Nephron (organoid): ENCODE measurements at regions not wholly inside any gene's neighbourhood (a gene's known extent, or its start where the extent isn't known, plus 50 kb on each side); places are given as distances from the start of the nearest gene placed in this dataset.

ENCODE experiments used
- H3K27ac Mint-ChIP-seq, 3 experiments: 2 replicates each; pipeline ENCODE4 v1.8.0; 2020; ENCODE audit warnings: mixed read lengths in 3 of 3, mild to moderate bottlenecking in 2 of 3, moderate library complexity in 1 of 3
- H3K27me3 Mint-ChIP-seq: 2 replicates; pipeline ENCODE4 v1.8.0; 2021; ENCODE audit warnings: low read depth, mild to moderate bottlenecking, moderate library complexity, mixed read lengths
- H3K36me3 Mint-ChIP-seq: 2 replicates; pipeline ENCODE4 v1.8.0; 2020; ENCODE audit warnings: low read depth, mixed read lengths
- H3K4me1 Mint-ChIP-seq: 2 replicates; pipeline ENCODE4 v1.8.0; 2020; ENCODE audit warnings: mixed read lengths
- H3K4me3 Mint-ChIP-seq, 3 experiments: 2 replicates each; pipeline ENCODE4 v1.8.0; 2020; ENCODE audit warnings: mild to moderate bottlenecking in 3 of 3, mixed read lengths in 3 of 3, moderate library complexity in 2 of 3
- H3K9me3 Mint-ChIP-seq: 2 replicates; pipeline ENCODE4 v1.8.0; 2020; ENCODE audit warnings: mixed read lengths
- TF ChIP-seq, protein P1 (sequence below), 3 experiments: fragments of 200-600 bp; sonication (generic); IDR thresholded peaks; one replicate each; pipeline ENCODE4 v1.5.0; 2021; ENCODE audit warnings: antibody characterized with exemption in 3 of 3; ENCODE audit not compliant: unreplicated experiment in 3 of 3

GRCh38 chr6:137434640-137435039 is 59.6 kb downstream of the OLIG3 start:
- no peak overlapping the region for H3K4me3 Mint-ChIP-seq
- H3K27me3 Mint-ChIP-seq = peaks cover 6% of the 10 kb centered on the region
- TF ChIP-seq, protein P1, sequence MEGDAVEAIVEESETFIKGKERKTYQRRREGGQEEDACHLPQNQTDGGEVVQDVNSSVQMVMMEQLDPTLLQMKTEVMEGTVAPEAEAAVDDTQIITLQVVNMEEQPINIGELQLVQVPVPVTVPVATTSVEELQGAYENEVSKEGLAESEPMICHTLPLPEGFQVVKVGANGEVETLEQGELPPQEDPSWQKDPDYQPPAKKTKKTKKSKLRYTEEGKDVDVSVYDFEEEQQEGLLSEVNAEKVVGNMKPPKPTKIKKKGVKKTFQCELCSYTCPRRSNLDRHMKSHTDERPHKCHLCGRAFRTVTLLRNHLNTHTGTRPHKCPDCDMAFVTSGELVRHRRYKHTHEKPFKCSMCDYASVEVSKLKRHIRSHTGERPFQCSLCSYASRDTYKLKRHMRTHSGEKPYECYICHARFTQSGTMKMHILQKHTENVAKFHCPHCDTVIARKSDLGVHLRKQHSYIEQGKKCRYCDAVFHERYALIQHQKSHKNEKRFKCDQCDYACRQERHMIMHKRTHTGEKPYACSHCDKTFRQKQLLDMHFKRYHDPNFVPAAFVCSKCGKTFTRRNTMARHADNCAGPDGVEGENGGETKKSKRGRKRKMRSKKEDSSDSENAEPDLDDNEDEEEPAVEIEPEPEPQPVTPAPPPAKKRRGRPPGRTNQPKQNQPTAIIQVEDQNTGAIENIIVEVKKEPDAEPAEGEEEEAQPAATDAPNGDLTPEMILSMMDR (IDR thresholded peaks at IDR 0.05; ENCODE audit: unreplicated experiment in 3 of 3) = no peak
- H3K9me3 Mint-ChIP-seq = peaks cover 5% of the 10 kb centered on the region
- no peaks in the 10 kb centered on the region for H3K36me3 Mint-ChIP-seq
- H3K27ac Mint-ChIP-seq = no peak overlapping the region
- no peaks in the 10 kb centered on the region for H3K4me1 Mint-ChIP-seq

DNA sequence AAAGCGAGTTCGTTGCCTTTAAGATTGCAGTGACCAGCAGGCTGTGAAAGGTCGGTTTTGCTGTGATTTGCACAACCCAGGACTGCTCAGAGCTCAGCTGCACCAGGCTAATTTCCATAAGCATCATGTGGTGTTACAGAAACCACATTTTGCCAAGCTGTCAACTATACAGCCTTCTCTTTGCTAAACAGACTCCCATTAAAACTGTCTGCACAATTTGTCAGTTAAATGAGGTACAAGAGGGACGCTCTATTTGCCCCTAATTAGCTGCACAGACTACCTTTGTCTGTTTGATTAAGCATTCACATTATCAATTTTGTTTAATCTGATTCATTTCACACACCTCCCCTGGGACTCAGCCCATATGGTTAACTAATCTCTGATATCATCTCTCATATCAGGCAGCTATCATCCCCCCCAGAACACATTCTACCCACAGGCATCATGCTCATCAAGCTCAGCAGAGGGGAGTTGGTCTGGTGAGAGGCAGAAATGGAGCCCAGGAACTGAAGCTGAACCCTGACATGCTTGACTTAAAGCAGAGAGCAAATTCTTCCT is 62.1 kb downstream of the OLIG3 start:
- Mint-ChIP-seq H3K4me1 (no peaks in the 10 kb centered on the region), H3K27ac (no peak overlapping the region), H3K36me3 (no peaks in the 10 kb centered on the region), H3K27me3 (peaks cover 6% of the 10 kb centered on the region), H3K4me3 (no peak overlapping the region), H3K9me3 (no peaks in the 10 kb centered on the region)
- TF ChIP-seq, protein P1 (IDR thresholded peaks at IDR 0.05; ENCODE audit: unreplicated experiment in 3 of 3) = no peak

DNA sequence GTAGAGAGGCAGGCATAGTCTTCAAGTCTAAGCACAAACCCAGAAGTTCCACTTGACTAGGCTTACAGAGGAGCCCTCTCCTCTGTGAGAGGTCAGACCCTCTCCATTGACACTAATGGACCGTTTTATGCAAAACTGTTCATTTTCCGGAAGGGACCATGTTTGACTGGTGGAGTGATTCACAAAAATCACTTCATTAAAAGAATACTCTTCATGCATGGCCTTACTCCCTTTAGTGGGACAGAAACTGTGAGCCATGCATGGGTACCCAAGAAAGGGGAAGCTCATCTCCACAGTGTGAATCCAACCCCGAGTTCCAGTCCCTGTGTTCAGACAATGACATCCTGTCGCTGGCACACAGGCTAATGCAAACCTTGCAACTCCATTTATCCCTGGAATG is 63.2 kb downstream of the OLIG3 start:
- Mint-ChIP-seq H3K4me3 (no peak overlapping the region), H3K27me3 (peaks cover 6% of the 10 kb centered on the region), H3K36me3 (no peaks in the 10 kb centered on the region), H3K9me3 (no peaks in the 10 kb centered on the region), H3K27ac (no peak overlapping the region), H3K4me1 (no peaks in the 10 kb centered on the region)
- TF ChIP-seq, protein P1 (IDR thresholded peaks at IDR 0.05; ENCODE audit: unreplicated experiment in 3 of 3) = no peak

- no peak overlapping the region for H3K4me3 Mint-ChIP-seq
- H3K27ac Mint-ChIP-seq = no peak overlapping the region
- no peaks in the 10 kb centered on the region for H3K9me3 Mint-ChIP-seq
- no peaks in the 10 kb centered on the region for H3K36me3 Mint-ChIP-seq
- no peaks in the 10 kb centered on the region for H3K4me1 Mint-ChIP-seq
- TF ChIP-seq, protein P1 (IDR thresholded peaks at IDR 0.05; ENCODE audit: unreplicated experiment in 3 of 3) = no peak
- peaks cover 11% of the 10 kb centered on the region for H3K27me3 Mint-ChIP-seq
Measured at GRCh38 chr6:137427656-137428290, 66.4 kb downstream of the OLIG3 start.

- no peaks in the 10 kb centered on the region for H3K4me1 Mint-ChIP-seq
- peaks cover 4% of the 10 kb centered on the region for H3K27me3 Mint-ChIP-seq
- TF ChIP-seq, protein P1 (IDR thresholded peaks at IDR 0.05; ENCODE audit: unreplicated experiment in 3 of 3) = no peak
- no peak overlapping the region for H3K27ac Mint-ChIP-seq
- H3K36me3 Mint-ChIP-seq = no peaks in the 10 kb centered on the region
- no peaks in the 10 kb centered on the region for H3K9me3 Mint-ChIP-seq
- no peak overlapping the region for H3K4me3 Mint-ChIP-seq
Measured at GRCh38 chr6:137426007-137426689, 68.0 kb downstream of the OLIG3 start.
